Spleen (tissue), 11 donors: ENCODE measurements at regions not wholly inside any gene's neighbourhood (a gene's known extent, or its start where the extent isn't known, plus 50 kb on each side); places are given as distances from the start of the nearest gene placed in this dataset.

ENCODE experiments used
- DNase-seq: peaks from one replicate; pipeline ENCODE4 v3.0.0-alpha.2; 2020
- H3K27ac ChIP-seq, 8 donors: fragments of 200-600 bp; sonication (generic) in 7 of 8; 1 replicate in 4 of 8; 2 replicates in 4 of 8; pipeline versions ENCODE4 v1.5.0 to v1.8.0; 2016 to 2021; ENCODE audit warnings: inconsistent platforms in 4 of 8, mild to moderate bottlenecking in 4 of 8, moderate library complexity in 1 of 8
- H3K27me3 ChIP-seq, 7 donors: fragments of 200-600 bp; sonication (generic) in 6 of 7; replicated peaks in 1 of 7; 1 replicate in 4 of 7; 2 replicates in 3 of 7; pipeline versions ENCODE4 v1.5.0 to v1.8.0; 2016 to 2021; ENCODE audit warnings: inconsistent platforms in 3 of 7, mild to moderate bottlenecking in 1 of 7
- H3K36me3 ChIP-seq, 6 donors: fragments of 200-600 bp; sonication (generic) in 5 of 6; 1 replicate in 4 of 6; 2 replicates in 2 of 6; pipeline versions ENCODE4 v1.5.0 to v1.8.0; 2016 to 2021; ENCODE audit warnings: inconsistent platforms in 2 of 6
- H3K4me1 ChIP-seq, 6 donors: fragments of 200-600 bp; sonication (generic) in 5 of 6; 1 replicate in 3 of 6; 2 replicates in 3 of 6; pipeline versions ENCODE4 v1.5.0 to v1.8.0; 2016 to 2021; ENCODE audit warnings: inconsistent platforms in 3 of 6
- H3K4me3 ChIP-seq, 8 donors: fragments of 200-600 bp; sonication (generic) in 7 of 8; 1 replicate in 4 of 8; 2 replicates in 4 of 8; pipeline versions ENCODE4 v1.5.0 to v1.8.0; 2016 to 2021; ENCODE audit warnings: inconsistent platforms in 4 of 8, mild to moderate bottlenecking in 4 of 8, moderate library complexity in 2 of 8
- H3K9me3 ChIP-seq, 8 donors: fragments of 200-600 bp; sonication (generic) in 7 of 8; 1 replicate in 4 of 8; 2 replicates in 4 of 8; pipeline versions ENCODE4 v1.5.0 to v1.8.0; 2016 to 2021; ENCODE audit warnings: inconsistent platforms in 4 of 8
- CTCF ChIP-seq, 11 experiments: fragments of 200-600 bp in 7 of 11; fragments of 450-650 bp in 4 of 11; sonication (generic) in 4 of 11; IDR thresholded peaks in 8 of 11; conservative IDR thresholded peaks in 3 of 11; 1 replicate in 7 of 11; 2 replicates in 4 of 11; pipeline versions ENCODE4 v1.4.0 to v1.8.0; 2016 to 2021; ENCODE audit warnings: antibody characterized with exemption in 11 of 11, inconsistent platforms in 4 of 11, mild to moderate bottlenecking in 1 of 11
- POLR2A ChIP-seq, 3 donors: fragments of 450-650 bp; IDR thresholded peaks; one replicate each; pipeline ENCODE4 v1.5.1; 2017; ENCODE audit warnings: antibody characterized with exemption in 3 of 3, mild to moderate bottlenecking in 1 of 3
- POLR2AphosphoS5 ChIP-seq, 3 donors: sonication (generic); formaldehyde crosslinking; IDR thresholded peaks; one replicate each; pipeline ENCODE4 v1.5.1; 2017; ENCODE audit warnings: antibody characterized with exemption in 3 of 3
- WGBS, 5 donors: extraction: QIAGEN DNeasy Blood & Tissue Kit in 3 of 5; methylation state at CpG; one replicate each; pipeline versions ENCODE4 v1.1.5 to v1.1.7; 2013 to 2018; 5-methylcytosine and 5-hydroxymethylcytosine counted together
- intact Hi-C: fragments of 100-400 bp; cut with DNase I; formaldehyde crosslinking; loops from one replicate; pipeline ENCODE4 v1.15.0; 2023; ENCODE audit warnings: low total_unique reads
- donor health status: healthy with polysubstance abuse.
- donor health status: DM: no; HTN: no; CAD: no; lungs with moderate emphysema.
- donor health status: DM: no; HTN: no; CAD: no.
- donor health status: Bipolar disorder and iron deficiency.
- donor health status: healthy.
- donor health status: DM: no; HTN: no; CAD: no.
- donor health status: DM: yes; HTN: yes; CAD: no.

GRCh38 chr2:239555571-239555905 lies 154.7 kb upstream of the HDAC4 start:
- Histone ChIP-seq H3K36me3 (no peaks in the 10 kb centered on the region), H3K9me3 (no peaks in the 10 kb centered on the region), H3K27ac (no peak overlapping the region), H3K27me3 (peaks cover 0 to 11% (median 0%) of the 10 kb centered on the region in 7 donors), H3K4me3 (no peak overlapping the region), H3K4me1 (no peaks in the 10 kb centered on the region)
- no peak for TF ChIP-seq CTCF (IDR thresholded peaks at IDR 0.05 in 8 of 11, conservative IDR thresholded peaks at IDR 0.05 in 3 of 11)
- DNase-seq, result no peak
- intact Hi-C loops, result no loop called here
- 73 to 80% (median 75%) methylated on average over 6 of the region's 6 CpGs for WGBS, 5 donors

- intact Hi-C loops, result no loop called here
- WGBS, 5 donors, result 65 to 83% (median 73%) methylated on average over 8 of the region's 8 CpGs
- TF ChIP-seq CTCF (IDR thresholded peaks at IDR 0.05 in 8 of 11, conservative IDR thresholded peaks at IDR 0.05 in 3 of 11) (no peak), POLR2A (IDR thresholded peaks at IDR 0.05) (no peak), POLR2AphosphoS5 (IDR thresholded peaks at IDR 0.05) (no peak)
- H3K27me3 ChIP-seq, result peaks cover 0 to 11% (median 0%) of the 10 kb centered on the region in 7 donors
- H3K27ac ChIP-seq, result no peak overlapping the region
- no peak overlapping the region for H3K4me3 ChIP-seq
- H3K36me3 ChIP-seq, result no peaks in the 10 kb centered on the region
- DNase-seq, result peak; percentile 47
- no peaks in the 10 kb centered on the region for H3K9me3 ChIP-seq
- no peaks in the 10 kb centered on the region for H3K4me1 ChIP-seq
Observed at GRCh38 chr2:239554766-239555570, 154.1 kb upstream of the HDAC4 start.

- peak; percentile 41 for DNase-seq
- peaks cover 0 to 22% (median 0%) of the 10 kb centered on the region in 7 donors for H3K27me3 ChIP-seq
- intact Hi-C loops, result no loop called here
- no peaks in the 10 kb centered on the region for H3K9me3 ChIP-seq
- TF ChIP-seq POLR2A (IDR thresholded peaks at IDR 0.05) (no peak), CTCF (IDR thresholded peaks at IDR 0.05 in 8 of 11, conservative IDR thresholded peaks at IDR 0.05 in 3 of 11) (no peak), POLR2AphosphoS5 (IDR thresholded peaks at IDR 0.05) (no peak)
- H3K36me3 ChIP-seq, result no peaks in the 10 kb centered on the region
- no peak overlapping the region for H3K27ac ChIP-seq
- no peak overlapping the region for H3K4me3 ChIP-seq
- 74 to 80% (median 79%) methylated on average over 13 of the region's 13 CpGs for WGBS, 5 donors
- no peaks in the 10 kb centered on the region for H3K4me1 ChIP-seq
Observed at GRCh38 chr2:239553376-239554000, 152.7 kb upstream of the HDAC4 start.

GRCh38 chr2:239552213-239552926 lies 151.6 kb upstream of the HDAC4 start:
- 83 to 87% (median 86%) methylated on average over 15 to 16 of the region's 16 CpGs for WGBS, 5 donors

More at GRCh38 chr2:239552213-239552926, 151.6 kb upstream of the HDAC4 start:
- DNase-seq, result peak; percentile 34
- H3K4me1 ChIP-seq, result no peaks in the 10 kb centered on the region
- intact Hi-C loops, result no loop called here
- no peak overlapping the region for H3K27ac ChIP-seq
- H3K36me3 ChIP-seq, result no peaks in the 10 kb centered on the region
- peaks cover 0 to 23% (median 0%) of the 10 kb centered on the region in 7 donors for H3K27me3 ChIP-seq
- TF ChIP-seq CTCF (IDR thresholded peaks at IDR 0.05 in 8 of 11, conservative IDR thresholded peaks at IDR 0.05 in 3 of 11), result no peak
- TF ChIP-seq POLR2A (IDR thresholded peaks at IDR 0.05), result no peak
- TF ChIP-seq POLR2AphosphoS5 (IDR thresholded peaks at IDR 0.05), result no peak
- H3K4me3 ChIP-seq, result no peak overlapping the region
- H3K9me3 ChIP-seq, result no peaks in the 10 kb centered on the region
